Glomerular visceral epithelial cell (primary cell): ENCODE measurements at regions not wholly inside any gene's neighbourhood (a gene's known extent, or its start where the extent isn't known, plus 50 kb on each side); places are given as distances from the start of the nearest gene placed in this dataset.

Source experiments
- DNase-seq: peaks from one replicate; pipeline ENCODE4 v3.0.0-alpha.2; 2016; ENCODE audit errors: extremely low spot score

GRCh38 chr22:26846076-26846475 is 188.7 kb downstream of the MIAT start:
- no peak for DNase-seq

DNA sequence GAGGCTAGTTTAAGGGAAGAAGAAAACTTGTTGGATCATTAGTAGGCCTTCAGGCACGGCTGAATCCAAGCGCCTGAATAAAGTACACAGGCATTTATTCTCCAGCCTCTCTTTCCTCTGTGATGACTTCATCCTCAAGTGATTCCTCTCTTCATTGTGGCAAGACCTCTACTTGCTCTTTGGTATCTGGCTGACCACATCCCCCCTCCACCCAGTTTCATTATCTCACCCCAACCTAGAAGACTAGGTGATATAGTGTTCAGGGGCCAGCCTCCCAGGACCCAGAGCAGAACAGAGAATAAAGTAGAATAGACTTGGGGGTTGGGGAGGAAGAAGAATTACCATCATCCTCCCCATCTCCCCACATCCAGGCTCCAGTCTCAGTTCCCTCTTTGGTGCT is 189.3 kb downstream of the MIAT start:
- DNase-seq = peak; percentile 85

DNA sequence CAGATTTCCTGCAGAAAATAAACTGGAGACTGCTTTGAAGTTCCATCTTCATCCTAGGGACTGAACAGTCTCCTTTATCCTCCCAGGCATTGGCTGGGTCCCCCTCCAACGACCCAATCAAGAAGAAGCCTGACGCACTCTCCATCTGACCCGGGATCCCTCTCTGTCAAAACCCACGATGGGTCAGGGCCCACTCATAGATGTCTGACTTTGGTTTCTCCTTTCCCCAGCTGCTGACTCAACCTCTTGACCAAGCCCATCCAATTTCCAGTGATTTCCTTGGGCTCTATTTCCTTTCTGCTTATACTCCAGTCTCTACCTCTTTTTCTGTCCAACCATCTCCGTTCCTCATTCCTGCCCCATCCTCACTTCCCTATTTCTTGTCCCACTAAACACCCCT is 189.7 kb downstream of the MIAT start:
- DNase-seq = peak; percentile 22

DNA sequence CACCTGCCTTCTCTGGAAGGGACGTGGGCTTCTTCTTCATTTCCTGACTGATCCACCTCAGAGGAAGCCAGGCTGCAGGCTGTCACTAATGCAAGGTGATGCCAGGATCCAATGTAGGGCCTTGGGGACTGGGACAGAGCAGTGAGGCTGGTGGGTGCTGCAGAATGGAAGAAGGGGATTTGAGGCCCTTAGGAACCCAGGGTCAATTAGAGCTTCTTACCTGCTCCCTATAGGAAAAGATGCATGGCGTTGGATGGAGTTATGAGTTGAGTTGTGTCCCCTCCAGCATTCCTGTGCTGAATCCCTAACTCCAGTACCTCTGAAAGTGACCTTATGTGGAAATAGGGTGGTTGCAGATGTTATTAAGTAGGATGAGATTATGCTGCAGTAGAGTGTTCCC is 190.4 kb downstream of the MIAT start:
- DNase-seq = no peak

DNA sequence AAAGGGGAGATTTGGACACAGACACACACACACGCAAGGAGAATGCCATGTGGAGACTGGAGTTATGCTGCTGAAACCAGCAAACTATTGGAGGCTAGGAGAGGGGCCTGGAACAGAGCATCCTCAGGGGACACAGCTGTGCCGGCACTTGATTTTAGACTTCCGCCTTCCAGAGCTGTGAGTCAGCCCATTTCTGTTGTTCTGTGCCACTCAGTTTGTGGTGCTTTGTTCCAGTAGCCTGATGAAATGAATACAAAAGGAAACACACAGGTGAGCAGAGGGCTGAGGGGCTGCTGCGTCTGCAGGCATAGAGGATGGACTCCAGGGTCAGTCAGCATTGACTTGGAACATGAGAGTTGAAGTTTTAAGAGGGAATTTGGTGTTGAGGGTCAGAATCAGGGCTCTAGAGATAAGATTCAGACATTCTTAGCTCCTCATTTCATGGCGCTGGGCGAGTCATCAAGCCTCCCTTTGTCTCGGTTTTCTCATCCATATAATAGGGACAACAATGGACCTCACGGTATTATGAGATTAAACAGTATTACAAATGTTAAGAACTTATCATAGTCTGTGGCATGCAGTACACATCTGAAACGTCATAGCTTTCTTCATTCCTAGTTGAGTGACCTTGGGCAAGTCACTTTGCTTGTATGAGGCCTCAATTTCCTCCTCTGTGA is 191.0 kb downstream of the MIAT start:
- DNase-seq = peak; percentile 71

DNA sequence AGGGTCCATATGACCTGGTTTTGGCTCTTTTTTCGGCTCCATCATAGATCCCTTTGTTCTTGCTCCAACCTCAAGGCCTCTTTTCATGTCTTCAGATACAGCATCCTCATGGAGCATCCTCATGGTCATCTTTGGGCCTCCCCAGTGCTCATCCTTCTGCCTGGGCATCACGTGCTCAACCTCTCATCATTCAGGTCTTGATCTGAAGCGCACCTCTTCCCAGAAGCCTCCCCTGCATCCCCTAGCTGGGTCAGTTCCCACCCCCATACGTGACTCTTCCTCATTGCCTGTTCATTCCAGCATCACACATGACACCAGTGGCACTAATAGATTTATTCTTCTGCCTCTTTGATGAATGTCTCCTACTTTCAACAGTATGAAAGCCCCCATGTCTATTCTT is 192.2 kb downstream of the MIAT start:
- DNase-seq = no peak

DNA sequence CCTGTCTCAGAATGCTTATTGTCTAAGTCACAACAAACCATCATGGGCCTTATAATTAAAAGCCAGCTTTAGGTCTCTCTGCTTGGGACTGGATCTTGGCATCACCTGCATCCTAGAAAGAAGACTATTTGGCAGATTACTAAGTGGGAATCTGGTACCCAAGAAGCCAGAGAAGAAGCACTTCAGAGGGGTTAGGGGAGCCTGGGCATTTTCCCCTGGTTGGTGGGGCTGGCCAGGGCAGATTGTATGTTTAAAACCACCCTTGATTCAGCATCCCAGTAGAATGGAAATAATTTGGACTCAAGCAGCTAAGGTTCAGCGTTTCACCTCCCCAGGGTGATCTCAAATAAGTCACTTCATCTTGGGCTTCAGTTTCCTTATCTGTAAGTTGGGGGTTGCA is 193.7 kb downstream of the MIAT start:
- DNase-seq = no peak

DNA sequence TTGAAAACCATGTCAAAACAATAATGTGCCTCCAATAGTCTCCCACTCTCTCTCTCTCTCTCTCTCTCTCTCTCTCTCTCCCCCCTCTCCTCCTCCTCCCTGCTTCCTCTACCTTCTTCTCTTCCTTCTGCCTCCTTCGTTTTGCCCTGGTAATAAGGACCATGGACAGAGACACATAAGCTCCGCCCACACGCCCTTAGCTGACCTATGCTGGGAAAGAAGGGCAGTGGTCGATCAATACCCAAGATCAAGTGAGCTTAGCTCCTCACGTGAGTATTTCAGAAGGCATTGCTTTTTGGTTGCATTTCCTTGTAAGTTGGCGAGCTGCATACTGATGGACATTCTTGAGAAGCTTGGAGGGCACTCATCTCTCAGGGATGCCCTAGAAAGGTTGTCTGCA is 194.8 kb downstream of the MIAT start:
- DNase-seq = no peak

GRCh38 chr22:26853071-26853470 is 195.7 kb downstream of the MIAT start:
- DNase-seq = no peak

DNA sequence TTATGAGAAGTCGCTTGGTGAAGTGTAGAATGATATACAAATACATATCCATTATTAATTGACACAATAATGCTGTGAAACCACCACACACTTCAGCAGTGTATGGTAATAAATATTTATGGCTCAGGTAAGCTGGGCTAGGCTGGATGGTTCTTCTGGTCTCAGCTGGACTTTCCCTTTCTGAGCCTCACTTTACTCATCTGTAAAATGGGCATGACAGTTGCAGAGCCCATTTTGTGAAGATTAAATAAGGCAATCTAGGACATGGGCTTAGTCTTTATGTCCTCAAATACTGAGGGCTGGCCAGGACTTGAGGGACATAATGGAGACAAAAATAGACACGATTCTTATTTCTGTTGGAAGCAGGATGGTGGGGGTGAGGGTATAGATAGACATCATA is 196.1 kb downstream of the MIAT start:
- DNase-seq = no peak

- no peak for DNase-seq
Observed at GRCh38 chr22:26857169-26857568, 199.8 kb downstream of the MIAT start.

- DNase-seq = no peak
Observed at GRCh38 chr22:26860301-26860700, 202.9 kb downstream of the MIAT start.

DNA sequence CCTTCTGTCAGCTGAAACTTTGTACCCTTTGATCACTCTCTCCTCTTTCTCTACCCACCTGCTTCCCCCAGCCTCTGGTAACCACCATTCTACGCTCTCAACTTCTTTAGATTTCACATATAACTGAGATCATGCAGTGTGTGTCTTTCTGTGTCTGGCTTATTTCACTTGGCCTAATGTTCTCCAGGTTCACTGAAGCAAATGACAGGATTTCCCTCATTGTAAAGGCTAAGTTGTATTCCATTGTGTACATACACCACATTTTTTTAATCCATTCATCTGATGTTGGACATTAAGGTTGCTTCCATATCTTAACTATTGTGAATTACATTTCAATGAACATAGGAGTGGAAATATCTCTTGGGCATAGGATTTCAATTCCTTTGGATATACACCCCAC is 207.6 kb downstream of the MIAT start:
- DNase-seq = no peak

- DNase-seq = no peak
Observed at GRCh38 chr22:26883393-26883792, 226.0 kb downstream of the MIAT start.

DNA sequence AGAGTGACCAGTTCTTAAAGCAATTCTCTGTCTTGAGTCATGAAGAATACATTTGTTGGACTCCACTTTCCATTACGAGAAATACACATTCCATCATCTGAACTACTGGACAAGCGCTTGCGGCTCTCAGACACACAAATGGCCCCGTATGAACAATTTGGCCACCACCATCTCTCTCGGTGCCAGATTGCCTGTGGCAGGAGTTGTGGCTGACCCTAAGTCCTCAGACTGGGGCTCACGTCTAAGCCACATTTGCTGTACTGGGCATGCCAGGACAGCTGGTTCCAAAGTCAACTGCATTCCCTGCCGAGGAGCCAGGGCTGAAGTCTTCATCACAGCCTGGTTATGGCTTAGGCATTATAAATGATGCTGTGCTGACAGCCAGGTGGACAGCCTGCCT is 227.5 kb downstream of the MIAT start:
- DNase-seq = no peak

DNA sequence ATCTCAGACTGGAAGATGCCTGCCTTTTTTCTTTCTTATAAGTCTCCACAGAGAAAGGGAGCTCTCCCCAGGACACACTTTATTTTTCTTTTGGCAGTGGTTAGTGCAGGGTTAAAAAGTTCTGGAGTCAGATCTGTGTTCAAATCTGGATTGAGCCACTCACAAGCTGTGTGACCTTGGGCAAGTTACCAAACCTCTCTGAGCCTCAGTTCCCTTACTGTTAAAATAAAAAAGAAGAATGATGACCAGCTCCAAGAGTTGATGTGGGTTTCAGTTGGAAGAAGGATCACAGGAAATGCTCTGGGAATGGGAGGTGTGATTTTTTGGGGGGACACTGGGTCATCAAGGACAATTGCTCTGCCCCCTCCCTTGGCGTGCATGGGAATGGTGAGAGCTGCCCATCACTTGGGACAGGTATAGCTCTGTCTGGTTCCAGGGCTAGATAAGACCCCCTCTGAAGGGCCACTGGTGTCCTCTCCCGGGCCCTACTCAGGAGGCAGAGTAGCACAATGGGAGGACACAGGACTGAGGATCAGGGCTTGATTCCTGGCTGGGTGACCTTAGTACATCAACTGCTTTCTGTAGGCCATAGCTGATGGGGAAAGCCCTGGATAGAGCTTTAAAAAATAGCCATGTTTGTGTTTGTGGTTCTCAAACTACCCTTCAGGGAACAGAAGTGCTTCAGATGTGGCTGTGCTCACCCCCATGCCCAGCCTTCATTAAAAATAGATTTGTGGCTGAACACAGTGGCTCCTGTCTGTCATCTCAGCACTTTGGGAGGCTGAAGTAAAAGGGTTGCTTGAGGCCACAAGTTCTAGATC is 228.3 kb downstream of the MIAT start:
- no peak for DNase-seq

- DNase-seq = peak; percentile 88
Observed at GRCh38 chr22:26887456-26887855, 230.1 kb downstream of the MIAT start.

- peak; percentile 41 for DNase-seq
Observed at GRCh38 chr22:26887916-26888315, 230.5 kb downstream of the MIAT start.

- DNase-seq = no peak
Observed at GRCh38 chr22:26888887-26889286, 231.5 kb downstream of the MIAT start.

DNA sequence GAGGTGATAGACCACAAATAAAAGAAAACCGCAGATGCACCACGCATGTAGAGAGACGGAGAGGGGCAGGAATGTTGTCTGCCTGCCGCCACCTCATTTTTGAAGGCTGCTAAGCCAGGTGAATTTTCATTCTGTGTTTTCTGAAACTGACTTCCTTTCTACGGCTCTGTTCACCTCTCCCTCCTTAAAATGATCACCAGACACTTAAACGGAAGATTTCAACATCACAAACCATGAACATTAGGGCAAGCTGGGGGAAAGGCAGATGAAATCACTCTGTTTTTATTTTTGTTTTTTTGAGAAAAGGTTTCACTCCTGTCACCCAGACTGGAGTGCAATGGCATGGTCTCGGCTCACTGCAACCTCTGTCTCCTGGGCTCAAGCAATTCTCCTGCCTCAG is 232.4 kb downstream of the MIAT start:
- DNase-seq = peak; percentile 41

DNA sequence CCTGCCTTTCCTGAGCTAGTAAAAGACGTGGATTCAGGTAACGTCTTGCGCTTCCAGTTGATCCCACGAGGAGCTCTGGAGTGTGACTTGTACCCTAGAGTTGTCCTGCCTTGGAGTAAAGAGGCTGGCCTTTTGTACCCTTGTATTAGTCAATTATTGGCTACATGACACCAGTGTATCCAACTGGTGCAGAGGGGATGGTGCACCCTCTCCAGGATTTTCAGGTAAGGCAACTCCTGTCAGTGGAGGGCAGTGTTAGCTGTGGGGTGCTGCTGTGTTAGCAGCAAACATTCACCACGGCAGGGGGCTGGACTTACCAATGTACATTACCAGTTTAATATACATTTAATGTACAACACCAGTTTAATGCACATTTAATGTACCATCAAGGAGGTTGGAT is 233.5 kb downstream of the MIAT start:
- DNase-seq = peak; percentile 27

DNA sequence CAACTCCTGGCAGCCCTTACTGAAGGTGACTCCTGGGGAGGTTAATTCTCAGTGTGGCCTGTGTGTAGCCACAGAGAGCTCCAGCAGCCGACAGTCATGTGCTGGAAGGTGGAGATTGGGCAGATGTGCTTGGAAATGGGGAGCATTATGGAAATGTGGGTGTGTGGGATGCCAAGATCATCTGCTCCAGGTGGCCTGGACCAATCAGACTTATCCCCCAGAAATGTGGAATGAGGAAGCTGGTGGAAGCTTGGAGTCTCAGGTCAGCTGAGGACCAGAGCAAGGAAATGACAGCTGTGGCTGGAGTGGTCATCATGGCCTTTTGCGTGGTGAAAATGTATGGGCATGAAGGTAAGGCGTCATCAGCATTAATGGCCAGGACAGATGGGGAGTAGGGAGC is 234.0 kb downstream of the MIAT start:
- DNase-seq = peak; percentile 91
